CD14-positive monocyte (primary cell): ENCODE measurements at regions not wholly inside any gene's neighbourhood (a gene's known extent, or its start where the extent isn't known, plus 50 kb on each side); places are given as distances from the start of the nearest gene placed in this dataset.
"Not testable (repeated sequence)": the region's sequence is repeated elsewhere in the genome, so short reads cannot be mapped to it uniquely, and the experiment has no call there.

ENCODE experiments used
- DNase-seq, 3 donors: peaks; one replicate each; pipeline ENCODE4 v3.0.0-alpha.2; 2011 to 2022
- H2AFZ ChIP-seq: 2 replicates; pipeline ENCODE4 v1.6.0; 2012; ENCODE audit warnings: mild to moderate bottlenecking, low read depth, low read length, inconsistent platforms; ENCODE audit not compliant: insufficient read depth, poor library complexity, severe bottlenecking
- H3K27ac ChIP-seq, 2 donors: 1 replicate in 1 of 2; 2 replicates in 1 of 2; pipeline ENCODE4 v1.5.1; 2012 to 2013; ENCODE audit warnings: low read length in 2 of 2, control low read depth in 1 of 2, inconsistent platforms in 1 of 2, low read depth in 1 of 2, mild to moderate bottlenecking in 1 of 2
- H3K27me3 ChIP-seq, 2 donors: one replicate each; pipeline versions ENCODE4 v1.6.0 to v1.6.1; 2011 to 2013; ENCODE audit warnings: low read length in 2 of 2; ENCODE audit not compliant: control insufficient read depth in 2 of 2, insufficient read depth in 2 of 2
- H3K36me3 ChIP-seq, 2 donors: replicated peaks in 1 of 2; 1 replicate in 1 of 2; 2 replicates in 1 of 2; pipeline versions ENCODE4 v1.5.1 to v1.6.1; 2012 to 2013; ENCODE audit warnings: low read length in 2 of 2, control low read depth in 1 of 2, inconsistent platforms in 1 of 2, mild to moderate bottlenecking in 1 of 2; ENCODE audit not compliant: insufficient read depth in 2 of 2, control insufficient read depth in 1 of 2
- H3K4me1 ChIP-seq, 2 donors: 1 replicate in 1 of 2; 2 replicates in 1 of 2; pipeline versions ENCODE4 v1.5.1 to v1.6.1; 2012 to 2013; ENCODE audit warnings: low read length in 2 of 2, control low read depth in 1 of 2, inconsistent platforms in 1 of 2, mild to moderate bottlenecking in 1 of 2, moderate library complexity in 1 of 2; ENCODE audit not compliant: insufficient read depth in 2 of 2, control insufficient read depth in 1 of 2
- H3K4me2 ChIP-seq: replicated peaks from 2 replicates; pipeline ENCODE3; 2012; ENCODE audit warnings: low read length, moderate library complexity, mild to moderate bottlenecking; ENCODE audit not compliant: poor library complexity, severe bottlenecking; ENCODE audit errors: extremely low read depth
- H3K4me3 ChIP-seq, 3 experiments: fragments of 200-600 bp in 1 of 3; sonication (generic) in 1 of 3; replicated peaks in 1 of 3; 1 replicate in 2 of 3; 2 replicates in 1 of 3; pipeline ENCODE4 v1.5.1; 2011 to 2013; ENCODE audit warnings: low read length in 3 of 3, mild to moderate bottlenecking in 3 of 3, control low read depth in 2 of 3, low read depth in 2 of 3, inconsistent platforms in 1 of 3, moderate library complexity in 1 of 3
- H3K79me2 ChIP-seq: 2 replicates; pipeline ENCODE4 v1.6.0; 2012; ENCODE audit warnings: mild to moderate bottlenecking, control low read depth, inconsistent platforms, low read length, moderate library complexity; ENCODE audit not compliant: insufficient read depth
- H3K9ac ChIP-seq: 2 replicates; pipeline ENCODE4 v1.6.0; 2017; ENCODE audit warnings: low read length, mild to moderate bottlenecking; ENCODE audit not compliant: insufficient read depth, poor library complexity, severe bottlenecking
- H3K9me3 ChIP-seq, 2 donors: replicated peaks in 1 of 2; 1 replicate in 1 of 2; 2 replicates in 1 of 2; pipeline versions ENCODE4 v1.5.1 to v1.6.1; 2012 to 2013; ENCODE audit warnings: low read length in 2 of 2, control low read depth in 1 of 2; ENCODE audit not compliant: control insufficient read depth in 1 of 2, insufficient read depth in 1 of 2
- H4K20me1 ChIP-seq: 2 replicates; pipeline ENCODE4 v1.6.0; 2012; ENCODE audit warnings: mild to moderate bottlenecking, low read length, control low read depth, moderate library complexity; ENCODE audit not compliant: insufficient read depth
- H3K27ac Mint-ChIP-seq, 7 donors: one replicate each; pipeline ENCODE4 v1.8.0; 2020; ENCODE audit warnings: mild to moderate bottlenecking in 7 of 7, mixed read lengths in 7 of 7, moderate library complexity in 6 of 7, inconsistent platforms in 2 of 7
- H3K27me3 Mint-ChIP-seq, 3 donors: one replicate each; pipeline ENCODE4 v1.8.0; 2021 to 2022; ENCODE audit warnings: low read depth in 3 of 3, mild to moderate bottlenecking in 3 of 3, mixed read lengths in 3 of 3, moderate library complexity in 3 of 3, inconsistent platforms in 1 of 3
- H3K36me3 Mint-ChIP-seq, 2 donors: one replicate each; pipeline ENCODE4 v1.8.0; 2020; ENCODE audit warnings: mixed read lengths in 2 of 2, inconsistent platforms in 1 of 2, mild to moderate bottlenecking in 1 of 2
- H3K4me1 Mint-ChIP-seq: one replicate; pipeline ENCODE4 v1.8.0; 2020; ENCODE audit warnings: mild to moderate bottlenecking, mixed read lengths
- H3K4me3 Mint-ChIP-seq, 2 donors: one replicate each; pipeline ENCODE4 v1.8.0; 2020; ENCODE audit warnings: mild to moderate bottlenecking in 2 of 2, mixed read lengths in 2 of 2, moderate library complexity in 1 of 2
- H3K9me3 Mint-ChIP-seq, 7 donors: one replicate each; pipeline ENCODE4 v1.8.0; 2020 to 2022; ENCODE audit warnings: mixed read lengths in 7 of 7, mild to moderate bottlenecking in 6 of 7, moderate library complexity in 6 of 7, inconsistent platforms in 2 of 7
- WGBS: methylation state at CpG from one replicate; pipeline ENCODE4 v1.1.5; 2013; ENCODE audit warnings: missing lambda C conversion rate; ENCODE audit not compliant: insufficient coverage; 5-methylcytosine and 5-hydroxymethylcytosine counted together
- intact Hi-C, 2 donors: fragments of 100-400 bp; cut with micrococcal nuclease; formaldehyde crosslinking; loops; one replicate each; pipeline versions ENCODE4 v1.15.0 to v1.15.1; 2023
- TF ChIP-seq, protein P1 (sequence below): fragments of 200-600 bp; IDR thresholded peaks from one replicate; pipeline ENCODE4 v1.8.0; 2022; ENCODE audit warnings: antibody characterized with exemption, mild to moderate bottlenecking

DNA sequence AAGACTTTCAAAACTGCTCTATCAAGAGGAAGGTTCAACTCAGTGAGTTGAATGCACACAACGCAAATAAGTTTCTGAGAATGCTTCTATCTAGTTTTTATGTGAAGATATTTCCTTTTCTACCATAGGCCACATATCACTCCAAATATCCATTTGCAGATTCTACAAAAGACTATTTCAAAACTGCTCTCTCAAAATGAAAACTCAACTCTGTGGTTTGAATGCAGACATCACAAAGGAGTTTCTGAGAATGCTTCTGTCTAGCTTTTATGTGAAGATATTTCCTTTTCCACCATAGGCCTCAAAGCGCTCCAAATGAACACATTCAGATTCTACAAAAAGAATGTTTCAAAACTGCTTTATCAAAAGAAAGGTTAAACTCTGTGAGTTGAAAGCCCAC is 1093.1 kb upstream of the DEFB115 start:
- not testable (repeated sequence) for H3K4me1 Mint-ChIP-seq, H3K36me3 Mint-ChIP-seq, DNase-seq

DNA sequence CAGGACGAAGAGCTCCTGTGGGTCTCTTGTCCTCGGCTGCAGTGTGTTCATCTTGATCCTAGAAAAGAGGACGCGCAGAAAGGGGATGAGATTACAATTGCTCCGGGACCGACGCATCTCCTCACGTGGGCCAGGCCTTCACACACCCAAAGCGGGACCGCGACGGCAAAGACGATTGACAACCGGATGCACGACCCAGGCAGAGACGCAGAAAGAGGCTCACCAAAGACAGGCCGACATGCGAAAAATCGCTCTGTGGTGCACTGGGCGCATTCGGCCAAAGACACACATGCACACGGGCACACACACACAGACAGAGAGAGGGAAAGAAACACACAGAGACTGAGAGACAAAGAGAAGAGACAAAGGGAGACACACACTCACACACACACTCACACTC is 1089.9 kb upstream of the DEFB115 start:
- Histone ChIP-seq H3K4me1 (no peaks in the 10 kb centered on the region), H4K20me1 (no peaks in the 10 kb centered on the region), H3K27me3 (no peaks in the 10 kb centered on the region), H3K27ac (no peak overlapping the region), H2AFZ (no peak overlapping the region), H3K79me2 (no peaks in the 10 kb centered on the region), H3K4me2 (no peak overlapping the region), H3K36me3 (no peaks in the 10 kb centered on the region), H3K9ac (no peak overlapping the region), H3K9me3 (peaks cover 21 to 24% of the 10 kb centered on the region in 2 donors), H3K4me3 (no peak overlapping the region)
- no peak overlapping the region for H3K27ac Mint-ChIP-seq
- intact Hi-C loops, result no loop called here
- 92% methylated on average over 19 of the region's 22 CpGs for WGBS
- no peak overlapping the region for H3K4me3 Mint-ChIP-seq
- no peaks in the 10 kb centered on the region for H3K27me3 Mint-ChIP-seq
- no peaks in the 10 kb centered on the region for H3K4me1 Mint-ChIP-seq
- H3K36me3 Mint-ChIP-seq, result no peaks in the 10 kb centered on the region
- H3K9me3 Mint-ChIP-seq, result peaks cover 0 to 37% (median 18%) of the 10 kb centered on the region in 7 donors
- DNase-seq, result no peak
- TF ChIP-seq, protein P1, sequence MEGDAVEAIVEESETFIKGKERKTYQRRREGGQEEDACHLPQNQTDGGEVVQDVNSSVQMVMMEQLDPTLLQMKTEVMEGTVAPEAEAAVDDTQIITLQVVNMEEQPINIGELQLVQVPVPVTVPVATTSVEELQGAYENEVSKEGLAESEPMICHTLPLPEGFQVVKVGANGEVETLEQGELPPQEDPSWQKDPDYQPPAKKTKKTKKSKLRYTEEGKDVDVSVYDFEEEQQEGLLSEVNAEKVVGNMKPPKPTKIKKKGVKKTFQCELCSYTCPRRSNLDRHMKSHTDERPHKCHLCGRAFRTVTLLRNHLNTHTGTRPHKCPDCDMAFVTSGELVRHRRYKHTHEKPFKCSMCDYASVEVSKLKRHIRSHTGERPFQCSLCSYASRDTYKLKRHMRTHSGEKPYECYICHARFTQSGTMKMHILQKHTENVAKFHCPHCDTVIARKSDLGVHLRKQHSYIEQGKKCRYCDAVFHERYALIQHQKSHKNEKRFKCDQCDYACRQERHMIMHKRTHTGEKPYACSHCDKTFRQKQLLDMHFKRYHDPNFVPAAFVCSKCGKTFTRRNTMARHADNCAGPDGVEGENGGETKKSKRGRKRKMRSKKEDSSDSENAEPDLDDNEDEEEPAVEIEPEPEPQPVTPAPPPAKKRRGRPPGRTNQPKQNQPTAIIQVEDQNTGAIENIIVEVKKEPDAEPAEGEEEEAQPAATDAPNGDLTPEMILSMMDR, result no peak

More for the DNA sequence above, 1093.1 kb upstream of the DEFB115 start:
- H4K20me1 ChIP-seq, intact Hi-C loops, H3K79me2 ChIP-seq, H3K36me3 ChIP-seq, H3K4me3 Mint-ChIP-seq, H3K4me1 ChIP-seq, H3K27ac ChIP-seq, H2AFZ ChIP-seq, H3K27me3 Mint-ChIP-seq, H3K9ac ChIP-seq, H3K4me2 ChIP-seq, H3K27me3 ChIP-seq, H3K4me3 ChIP-seq: not testable (repeated sequence)
- H3K27ac Mint-ChIP-seq, result peak overlapping the region in 1 of 7 donors; percentile 11
- peaks cover 19 to 21% of the 10 kb centered on the region in 2 donors for H3K9me3 ChIP-seq
- peaks cover 0 to 33% (median 18%) of the 10 kb centered on the region in 7 donors for H3K9me3 Mint-ChIP-seq
- no CpG with 5 or more reads among the region's 2 CpGs for WGBS
